ENCODE measurements at regions not wholly inside any gene's neighbourhood (a gene's known extent, or its start where the extent isn't known, plus 50 kb on each side); places are given as distances from the start of the nearest gene placed in this dataset.

- no peak for TF ChIP-seq CTCF (IDR thresholded peaks at IDR 0.05 in 8 of 11, conservative IDR thresholded peaks at IDR 0.05 in 3 of 11)
- no peak for TF ChIP-seq POLR2AphosphoS5 (IDR thresholded peaks at IDR 0.05)
- no peak for TF ChIP-seq POLR2A (IDR thresholded peaks at IDR 0.05)
Observed at GRCh38 chr4:10861036-10861435, 176.5 kb upstream of the CLNK start.
